Sigmoid colon (tissue), 6 donors: ENCODE measurements at regions not wholly inside any gene's neighbourhood (a gene's known extent, or its start where the extent isn't known, plus 50 kb on each side); places are given as distances from the start of the nearest gene placed in this dataset.
"Not testable (repeated sequence)": the region's sequence is repeated elsewhere in the genome, so short reads cannot be mapped to it uniquely, and the experiment has no call there.

Source experiments
- DNase-seq: peaks from one replicate; pipeline ENCODE4 v3.0.0-alpha.2; 2019
- H3K27ac ChIP-seq, 4 donors: fragments of 200-600 bp; sonication (generic); one replicate each; pipeline ENCODE4 v1.5.1; 2016 to 2019; ENCODE audit warnings: mild to moderate bottlenecking in 1 of 4
- H3K27me3 ChIP-seq, 3 donors: fragments of 200-600 bp; sonication (generic); one replicate each; pipeline ENCODE4 v1.5.1; 2019; ENCODE audit warnings: mild to moderate bottlenecking in 1 of 3
- H3K36me3 ChIP-seq, 4 donors: fragments of 200-600 bp; sonication (generic); one replicate each; pipeline ENCODE4 v1.5.1; 2016 to 2019
- H3K4me1 ChIP-seq, 4 donors: fragments of 200-600 bp; sonication (generic); one replicate each; pipeline ENCODE4 v1.5.1; 2017 to 2019
- H3K4me3 ChIP-seq, 4 donors: fragments of 200-600 bp; sonication (generic); one replicate each; pipeline ENCODE4 v1.5.1; 2017 to 2019; ENCODE audit warnings: mild to moderate bottlenecking in 2 of 4, moderate library complexity in 1 of 4
- H3K9me3 ChIP-seq, 4 donors: fragments of 200-600 bp in 3 of 4; sonication (generic) in 3 of 4; one replicate each; pipeline versions ENCODE4 v1.5.1 to v1.6.1; 2013 to 2019
- CTCF ChIP-seq, 4 experiments: fragments of 450-650 bp in 3 of 4; fragments of 200-600 bp in 1 of 4; IDR thresholded peaks; one replicate each; pipeline ENCODE4 v1.5.1; 2016 to 2019; ENCODE audit warnings: antibody characterized with exemption in 4 of 4, mild to moderate bottlenecking in 3 of 4, moderate library complexity in 2 of 4
- EP300 ChIP-seq, 4 donors: sonication (generic); formaldehyde crosslinking; IDR thresholded peaks; one replicate each; pipeline ENCODE4 v1.6.1; 2017; ENCODE audit warnings: antibody characterized with exemption in 4 of 4
- POLR2A ChIP-seq, 2 donors: fragments of 450-650 bp; IDR thresholded peaks; one replicate each; pipeline ENCODE4 v1.6.1; 2016; ENCODE audit warnings: antibody characterized with exemption in 2 of 2, mild to moderate bottlenecking in 2 of 2, moderate library complexity in 2 of 2
- POLR2AphosphoS5 ChIP-seq, 4 donors: sonication (generic); formaldehyde crosslinking; IDR thresholded peaks; one replicate each; pipeline ENCODE4 v1.6.1; 2017; ENCODE audit warnings: antibody characterized with exemption in 4 of 4
- WGBS, 2 donors: extraction: QIAGEN DNeasy Blood & Tissue Kit; methylation state at CpG; one replicate each; pipeline ENCODE4 v1.1.7; 2013; 5-methylcytosine and 5-hydroxymethylcytosine counted together
- intact Hi-C: fragments of 100-400 bp; cut with DNase I; formaldehyde crosslinking; loops from one replicate; pipeline ENCODE4 v1.15.1; 2023
- donor health status: healthy with polysubstance abuse.
- donor health status: healthy.

GRCh38 chr3:190972196-190972595 is 109.7 kb upstream of the GMNC start:
- Histone ChIP-seq H3K9me3 (no peaks in the 10 kb centered on the region), H3K27me3 (no peaks in the 10 kb centered on the region), H3K4me1 (no peaks in the 10 kb centered on the region), H3K36me3 (no peaks in the 10 kb centered on the region), H3K27ac (no peak overlapping the region), H3K4me3 (no peak overlapping the region)
- no peak for TF ChIP-seq CTCF (IDR thresholded peaks at IDR 0.05)
- TF ChIP-seq POLR2AphosphoS5 (IDR thresholded peaks at IDR 0.05): no peak
- TF ChIP-seq EP300 (IDR thresholded peaks at IDR 0.05): no peak
- no peak for TF ChIP-seq POLR2A (IDR thresholded peaks at IDR 0.05)
- no peak for DNase-seq
- 36 to 70% methylated on average over 5 of the region's 5 CpGs for WGBS, 2 donors
- intact Hi-C loops: no loop called here

- no peaks in the 10 kb centered on the region for H3K9me3 ChIP-seq
- H3K27ac ChIP-seq: no peak overlapping the region
- intact Hi-C loops: no loop called here
- no peaks in the 10 kb centered on the region for H3K27me3 ChIP-seq
- H3K36me3 ChIP-seq: no peaks in the 10 kb centered on the region
- H3K4me1 ChIP-seq: no peaks in the 10 kb centered on the region
- H3K4me3 ChIP-seq: no peak overlapping the region
- DNase-seq: no peak
- no peak for TF ChIP-seq POLR2A (IDR thresholded peaks at IDR 0.05)
- TF ChIP-seq EP300 (IDR thresholded peaks at IDR 0.05): no peak
- no peak for TF ChIP-seq CTCF (IDR thresholded peaks at IDR 0.05)
- TF ChIP-seq POLR2AphosphoS5 (IDR thresholded peaks at IDR 0.05): no peak
Measured at GRCh38 chr3:190970560-190970959, 108.1 kb upstream of the GMNC start.

- intact Hi-C loops: no loop called here
- Histone ChIP-seq H3K36me3 (no peaks in the 10 kb centered on the region), H3K27me3 (no peaks in the 10 kb centered on the region), H3K4me1 (no peaks in the 10 kb centered on the region), H3K4me3 (no peak overlapping the region), H3K9me3 (no peaks in the 10 kb centered on the region), H3K27ac (no peak overlapping the region)
- no peak for DNase-seq
- 54 to 68% methylated on average over 2 of the region's 2 CpGs for WGBS, 2 donors
- TF ChIP-seq CTCF (IDR thresholded peaks at IDR 0.05) (no peak), POLR2A (IDR thresholded peaks at IDR 0.05) (no peak), EP300 (IDR thresholded peaks at IDR 0.05) (no peak), POLR2AphosphoS5 (IDR thresholded peaks at IDR 0.05) (no peak)
Measured at GRCh38 chr3:190968616-190969015, 106.1 kb upstream of the GMNC start.

- intact Hi-C loops, H3K27me3 ChIP-seq, H3K27ac ChIP-seq, H3K4me1 ChIP-seq, H3K9me3 ChIP-seq, H3K36me3 ChIP-seq, H3K4me3 ChIP-seq, DNase-seq: not testable (repeated sequence)
- 47 to 53% methylated on average over 19 to 20 of the region's 20 CpGs for WGBS, 2 donors
Measured at GRCh38 chr3:190964931-190965330, 102.4 kb upstream of the GMNC start.

- intact Hi-C loops: no loop called here
- no peak for DNase-seq
- no peaks in the 10 kb centered on the region for H3K36me3 ChIP-seq
- no peak overlapping the region for H3K27ac ChIP-seq
- H3K4me1 ChIP-seq: no peaks in the 10 kb centered on the region
- 52 to 63% methylated on average over 1 of the region's 1 CpG for WGBS, 2 donors
- TF ChIP-seq POLR2AphosphoS5 (IDR thresholded peaks at IDR 0.05) (no peak), CTCF (IDR thresholded peaks at IDR 0.05) (no peak), POLR2A (IDR thresholded peaks at IDR 0.05) (no peak), EP300 (IDR thresholded peaks at IDR 0.05) (no peak)
- no peaks in the 10 kb centered on the region for H3K9me3 ChIP-seq
- H3K27me3 ChIP-seq: no peaks in the 10 kb centered on the region
- no peak overlapping the region for H3K4me3 ChIP-seq
Measured at GRCh38 chr3:190959077-190959476, 96.6 kb upstream of the GMNC start.
